ENCODE measurements at regions not wholly inside any gene's neighbourhood (a gene's known extent, or its start where the extent isn't known, plus 50 kb on each side); places are given as distances from the start of the nearest gene placed in this dataset.

DNA sequence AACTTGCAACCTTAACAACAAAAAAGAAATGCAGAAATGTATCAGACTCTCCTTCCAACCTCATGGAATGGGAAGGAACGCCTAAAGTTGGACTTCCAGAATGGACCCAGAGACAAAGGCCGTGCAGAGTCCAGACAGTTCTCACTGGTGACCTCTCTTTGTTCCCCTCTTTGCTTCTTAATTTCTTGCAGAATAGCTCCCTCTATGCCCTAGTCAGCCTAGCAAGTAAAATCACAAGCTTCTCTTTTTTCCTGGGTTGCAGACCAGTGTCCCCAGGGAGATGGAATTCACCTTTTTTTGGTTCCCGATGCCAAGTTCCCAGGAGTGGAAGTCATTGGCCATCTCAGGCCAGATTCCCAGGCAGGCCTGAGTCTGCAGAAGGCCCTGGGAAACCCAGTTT is 278.0 kb downstream of the CCSER2 start:
- TF ChIP-seq GATA2 (IDR thresholded peaks at IDR 0.05; ENCODE audit: low read depth, low read length) (no peak), GATA3 (IDR thresholded peaks at IDR 0.05; ENCODE audit: low read depth, low read length) (no peak)
